Rectal smooth muscle tissue (tissue), 1 donor: ENCODE measurements at regions not wholly inside any gene's neighbourhood (a gene's known extent, or its start where the extent isn't known, plus 50 kb on each side); places are given as distances from the start of the nearest gene placed in this dataset.

Experiments used
- H3K27ac ChIP-seq: one replicate; pipeline ENCODE4 v1.7.0; 2013; ENCODE audit warnings: low read depth, low read length, inconsistent platforms
- H3K27me3 ChIP-seq: one replicate; pipeline ENCODE4 v1.7.0; 2013; ENCODE audit warnings: low read length; ENCODE audit not compliant: control insufficient read depth, insufficient read depth
- H3K36me3 ChIP-seq: one replicate; pipeline ENCODE4 v1.7.0; 2013; ENCODE audit warnings: low read length; ENCODE audit not compliant: control insufficient read depth, insufficient read depth
- H3K4me1 ChIP-seq: one replicate; pipeline ENCODE4 v1.7.0; 2013; ENCODE audit warnings: low read length; ENCODE audit not compliant: control insufficient read depth, insufficient read depth
- H3K4me3 ChIP-seq: one replicate; pipeline ENCODE4 v1.7.0; 2013; ENCODE audit warnings: low read length
- H3K9ac ChIP-seq: one replicate; pipeline ENCODE4 v1.7.0; 2013; ENCODE audit warnings: low read length

DNA sequence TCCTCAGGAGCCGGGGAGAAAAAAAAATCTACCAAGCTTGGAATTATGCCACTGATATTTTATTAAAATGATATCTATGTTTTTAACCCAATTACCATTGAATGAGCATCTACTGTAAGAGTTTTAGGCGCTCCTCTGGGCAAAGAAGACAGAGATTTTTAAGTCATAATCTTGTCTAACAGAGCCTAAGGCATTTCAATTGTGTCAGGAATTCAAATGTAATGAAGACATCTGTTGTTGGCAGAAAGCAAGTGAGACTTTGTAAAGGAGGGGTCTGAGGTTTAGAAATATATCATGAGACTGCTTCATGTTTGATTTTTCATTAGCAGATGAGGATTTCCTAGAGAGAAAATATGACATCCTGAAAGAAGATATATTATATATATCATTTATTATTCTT, 1158.1 kb downstream of the FSTL5 start:
- Histone ChIP-seq H3K27ac (no peak overlapping the region), H3K36me3 (no peaks in the 10 kb centered on the region), H3K4me3 (no peak overlapping the region), H3K27me3 (no peaks in the 10 kb centered on the region), H3K4me1 (no peaks in the 10 kb centered on the region), H3K9ac (no peak overlapping the region)

DNA sequence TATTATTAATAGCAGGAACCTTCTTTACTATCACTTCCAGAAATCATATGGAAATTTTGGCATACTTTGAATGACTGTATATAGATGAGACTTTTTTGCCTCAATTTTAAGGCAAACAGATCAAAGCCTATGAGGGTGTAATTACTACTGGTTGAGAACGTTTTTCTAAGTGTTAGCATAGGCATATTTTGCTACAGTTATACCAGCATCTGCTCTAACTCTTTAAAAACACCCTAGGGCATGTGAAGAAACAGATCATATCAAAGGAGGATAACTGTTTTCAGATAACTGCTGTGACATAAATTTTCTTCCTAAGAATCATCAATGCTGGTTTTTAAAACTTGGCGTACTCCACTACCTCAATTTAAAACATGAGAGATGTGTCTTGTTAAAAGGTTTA, 1155.3 kb downstream of the FSTL5 start:
- H3K9ac ChIP-seq = no peak overlapping the region
- H3K4me1 ChIP-seq = no peaks in the 10 kb centered on the region
- H3K27ac ChIP-seq = no peak overlapping the region
- H3K27me3 ChIP-seq = no peaks in the 10 kb centered on the region
- H3K4me3 ChIP-seq = no peak overlapping the region
- no peaks in the 10 kb centered on the region for H3K36me3 ChIP-seq

DNA sequence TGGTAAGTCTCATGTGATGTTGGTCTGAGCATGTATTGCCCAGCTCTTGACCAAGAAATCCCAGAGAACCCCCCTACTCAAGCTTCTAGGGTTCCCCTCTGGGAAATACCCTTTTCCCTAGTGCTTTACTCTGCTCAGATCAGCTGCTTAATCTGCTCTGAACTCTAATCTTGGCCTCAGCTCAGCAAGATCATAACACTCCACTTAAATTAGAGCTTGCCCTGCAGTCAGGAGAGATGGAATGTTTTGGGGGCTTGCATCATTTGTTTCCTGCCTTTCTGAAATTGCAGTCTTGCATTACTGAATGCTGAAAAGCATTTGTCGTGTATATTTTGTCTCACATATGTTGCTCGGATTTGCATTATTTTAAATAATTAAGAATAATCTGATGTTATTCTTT, 1153.6 kb downstream of the FSTL5 start:
- Histone ChIP-seq H3K27me3 (no peaks in the 10 kb centered on the region), H3K9ac (no peak overlapping the region), H3K27ac (no peak overlapping the region), H3K36me3 (no peaks in the 10 kb centered on the region), H3K4me1 (no peaks in the 10 kb centered on the region), H3K4me3 (no peak overlapping the region)
